ENCODE measurements at regions not wholly inside any gene's neighbourhood (a gene's known extent, or its start where the extent isn't known, plus 50 kb on each side); places are given as distances from the start of the nearest gene placed in this dataset.
"Not testable (repeated sequence)": the region's sequence is repeated elsewhere in the genome, so short reads cannot be mapped to it uniquely, and the experiment has no call there.

- WGBS (ENCODE audit: insufficient coverage), result no CpG with 5 or more reads among the region's 1 CpG
- H3K4me1 ChIP-seq (ENCODE audit: control insufficient read depth in 1 of 2, insufficient read depth in 2 of 2, low read length in 2 of 2), result no peaks in the 10 kb centered on the region
- Mint-ChIP-seq H3K36me3 (no peaks in the 10 kb centered on the region), H3K4me3 (no peak overlapping the region), H3K27ac (no peak overlapping the region), H3K9me3 (peaks cover 0 to 9% (median 1%) of the 10 kb centered on the region in 7 donors), H3K4me1 (no peaks in the 10 kb centered on the region), H3K27me3 (ENCODE audit: low read depth in 3 of 3) (no peaks in the 10 kb centered on the region)
- no peaks in the 10 kb centered on the region for H4K20me1 ChIP-seq (ENCODE audit: insufficient read depth, low read length)
- H3K4me3 ChIP-seq (replicated peaks in 1 of 3; ENCODE audit: low read depth in 2 of 3, low read length in 3 of 3), result no peak overlapping the region
- intact Hi-C loops (cut with micrococcal nuclease), result no loop called here
- no peaks in the 10 kb centered on the region for H3K36me3 ChIP-seq (replicated peaks in 1 of 2; ENCODE audit: control insufficient read depth in 1 of 2, insufficient read depth in 2 of 2, low read length in 2 of 2)
- H3K27ac ChIP-seq (ENCODE audit: low read depth in 1 of 2, low read length in 2 of 2), result no peak overlapping the region
- no peaks in the 10 kb centered on the region for H3K79me2 ChIP-seq (ENCODE audit: insufficient read depth, low read length)
- H3K27me3 ChIP-seq (ENCODE audit: control insufficient read depth in 2 of 2, insufficient read depth in 2 of 2, low read length in 2 of 2), result no peaks in the 10 kb centered on the region
- no peak overlapping the region for H3K4me2 ChIP-seq (replicated peaks; ENCODE audit: extremely low read depth, low read length, poor library complexity, severe bottlenecking)
- TF ChIP-seq, protein P1, sequence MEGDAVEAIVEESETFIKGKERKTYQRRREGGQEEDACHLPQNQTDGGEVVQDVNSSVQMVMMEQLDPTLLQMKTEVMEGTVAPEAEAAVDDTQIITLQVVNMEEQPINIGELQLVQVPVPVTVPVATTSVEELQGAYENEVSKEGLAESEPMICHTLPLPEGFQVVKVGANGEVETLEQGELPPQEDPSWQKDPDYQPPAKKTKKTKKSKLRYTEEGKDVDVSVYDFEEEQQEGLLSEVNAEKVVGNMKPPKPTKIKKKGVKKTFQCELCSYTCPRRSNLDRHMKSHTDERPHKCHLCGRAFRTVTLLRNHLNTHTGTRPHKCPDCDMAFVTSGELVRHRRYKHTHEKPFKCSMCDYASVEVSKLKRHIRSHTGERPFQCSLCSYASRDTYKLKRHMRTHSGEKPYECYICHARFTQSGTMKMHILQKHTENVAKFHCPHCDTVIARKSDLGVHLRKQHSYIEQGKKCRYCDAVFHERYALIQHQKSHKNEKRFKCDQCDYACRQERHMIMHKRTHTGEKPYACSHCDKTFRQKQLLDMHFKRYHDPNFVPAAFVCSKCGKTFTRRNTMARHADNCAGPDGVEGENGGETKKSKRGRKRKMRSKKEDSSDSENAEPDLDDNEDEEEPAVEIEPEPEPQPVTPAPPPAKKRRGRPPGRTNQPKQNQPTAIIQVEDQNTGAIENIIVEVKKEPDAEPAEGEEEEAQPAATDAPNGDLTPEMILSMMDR (IDR thresholded peaks at IDR 0.05), result no peak
- H3K9me3 ChIP-seq (replicated peaks in 1 of 2; ENCODE audit: control insufficient read depth in 1 of 2, insufficient read depth in 1 of 2, low read length in 2 of 2), result no peaks in the 10 kb centered on the region
- no peak overlapping the region for H3K9ac ChIP-seq (ENCODE audit: insufficient read depth, low read length, poor library complexity, severe bottlenecking)
- DNase-seq, result no peak
- no peak overlapping the region for H2AFZ ChIP-seq (ENCODE audit: insufficient read depth, low read depth, low read length, poor library complexity, severe bottlenecking)
Observed at GRCh38 chr12:86945685-86946196, 689.5 kb upstream of the MGAT4C start.

- H3K4me3 ChIP-seq (replicated peaks in 1 of 3; ENCODE audit: low read depth in 2 of 3, low read length in 3 of 3); H2AFZ ChIP-seq (ENCODE audit: insufficient read depth, low read depth, low read length, poor library complexity, severe bottlenecking); H3K4me2 ChIP-seq (replicated peaks; ENCODE audit: extremely low read depth, low read length, poor library complexity, severe bottlenecking); DNase-seq; H3K27me3 Mint-ChIP-seq (ENCODE audit: low read depth in 3 of 3); H3K27me3 ChIP-seq (ENCODE audit: control insufficient read depth in 2 of 2, insufficient read depth in 2 of 2, low read length in 2 of 2); H3K27ac ChIP-seq (ENCODE audit: low read depth in 1 of 2, low read length in 2 of 2); H3K36me3 ChIP-seq (replicated peaks in 1 of 2; ENCODE audit: control insufficient read depth in 1 of 2, insufficient read depth in 2 of 2, low read length in 2 of 2); intact Hi-C loops (cut with micrococcal nuclease); H4K20me1 ChIP-seq (ENCODE audit: insufficient read depth, low read length); H3K27ac Mint-ChIP-seq; H3K9me3 ChIP-seq (replicated peaks in 1 of 2; ENCODE audit: control insufficient read depth in 1 of 2, insufficient read depth in 1 of 2, low read length in 2 of 2); H3K4me3 Mint-ChIP-seq; H3K4me1 Mint-ChIP-seq; H3K9ac ChIP-seq (ENCODE audit: insufficient read depth, low read length, poor library complexity, severe bottlenecking); H3K4me1 ChIP-seq (ENCODE audit: control insufficient read depth in 1 of 2, insufficient read depth in 2 of 2, low read length in 2 of 2); H3K79me2 ChIP-seq (ENCODE audit: insufficient read depth, low read length); H3K36me3 Mint-ChIP-seq: not testable (repeated sequence)
- WGBS (ENCODE audit: insufficient coverage), result no CpG with 5 or more reads among the region's 3 CpGs
- H3K9me3 Mint-ChIP-seq, result peaks cover 1 to 14% (median 5%) of the 10 kb centered on the region in 7 donors
Observed at GRCh38 chr12:86944197-86944819, 688.1 kb upstream of the MGAT4C start.

Data from CD14-positive monocyte (primary cell).